Panc1 (cell line): ENCODE measurements at regions not wholly inside any gene's neighbourhood (a gene's known extent, or its start where the extent isn't known, plus 50 kb on each side); places are given as distances from the start of the nearest gene placed in this dataset.

Source experiments
- CTCF ChIP-seq: fragments of 450-650 bp; IDR thresholded peaks from 2 replicates; pipeline ENCODE4 v1.5.1; 2017; ENCODE audit warnings: mild to moderate bottlenecking
- POLR2AphosphoS5 ChIP-seq: IDR thresholded peaks from 2 replicates; pipeline ENCODE4 v1.6.1; 2012; ENCODE audit warnings: mild to moderate bottlenecking, low read depth, low read length, moderate library complexity

DNA sequence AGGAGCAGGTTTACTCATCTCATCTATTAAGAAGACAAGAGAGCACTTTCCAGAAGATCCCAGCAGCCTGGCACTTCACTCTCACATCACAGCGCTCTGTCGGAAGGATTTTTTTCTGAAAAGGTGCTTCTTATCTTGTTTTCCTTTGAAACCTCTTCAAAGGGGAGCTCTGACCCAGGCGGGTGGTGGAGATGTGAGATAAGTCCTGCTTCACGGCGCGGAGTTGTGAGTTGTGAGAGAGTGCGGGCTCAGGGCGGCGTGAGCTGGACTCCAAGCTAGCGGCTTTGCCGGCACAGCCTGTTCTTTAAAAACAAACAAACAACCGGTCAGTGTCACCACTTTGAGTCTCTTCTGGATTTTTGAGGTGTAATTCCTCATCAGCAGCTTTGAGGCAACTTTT, 169.0 kb upstream of the ARGLU1 start:
- TF ChIP-seq CTCF (no peak), POLR2AphosphoS5 (no peak)
